ENCODE measurements at regions not wholly inside any gene's neighbourhood (a gene's known extent, or its start where the extent isn't known, plus 50 kb on each side); places are given as distances from the start of the nearest gene placed in this dataset.

GRCh38 chr12:115323223-115323905, 639.4 kb upstream of the TBX3 start:
- Histone ChIP-seq H3K27ac (no peak overlapping the region), H3K27me3 (ENCODE audit: insufficient read depth in 3 of 3, low read length in 2 of 3) (no peaks in the 10 kb centered on the region), H3K9me3 (no peaks in the 10 kb centered on the region), H3K4me1 (no peaks in the 10 kb centered on the region), H3K4me3 (no peak overlapping the region), H3K36me3 (ENCODE audit: insufficient read depth in 1 of 2, low read depth in 1 of 2) (no peaks in the 10 kb centered on the region)
- TF ChIP-seq, protein P1, sequence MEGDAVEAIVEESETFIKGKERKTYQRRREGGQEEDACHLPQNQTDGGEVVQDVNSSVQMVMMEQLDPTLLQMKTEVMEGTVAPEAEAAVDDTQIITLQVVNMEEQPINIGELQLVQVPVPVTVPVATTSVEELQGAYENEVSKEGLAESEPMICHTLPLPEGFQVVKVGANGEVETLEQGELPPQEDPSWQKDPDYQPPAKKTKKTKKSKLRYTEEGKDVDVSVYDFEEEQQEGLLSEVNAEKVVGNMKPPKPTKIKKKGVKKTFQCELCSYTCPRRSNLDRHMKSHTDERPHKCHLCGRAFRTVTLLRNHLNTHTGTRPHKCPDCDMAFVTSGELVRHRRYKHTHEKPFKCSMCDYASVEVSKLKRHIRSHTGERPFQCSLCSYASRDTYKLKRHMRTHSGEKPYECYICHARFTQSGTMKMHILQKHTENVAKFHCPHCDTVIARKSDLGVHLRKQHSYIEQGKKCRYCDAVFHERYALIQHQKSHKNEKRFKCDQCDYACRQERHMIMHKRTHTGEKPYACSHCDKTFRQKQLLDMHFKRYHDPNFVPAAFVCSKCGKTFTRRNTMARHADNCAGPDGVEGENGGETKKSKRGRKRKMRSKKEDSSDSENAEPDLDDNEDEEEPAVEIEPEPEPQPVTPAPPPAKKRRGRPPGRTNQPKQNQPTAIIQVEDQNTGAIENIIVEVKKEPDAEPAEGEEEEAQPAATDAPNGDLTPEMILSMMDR (IDR thresholded peaks at IDR 0.05) = no peak
- intact Hi-C loops (cut with DNase I) = no loop called here
- ATAC-seq = no peak
- DNase-seq = no peak
- 79 to 96% (median 86%) methylated on average over 3 of the region's 3 CpGs for WGBS, 3 donors

GRCh38 chr12:115322275-115322674, 638.3 kb upstream of the TBX3 start:
- DNase-seq (no peak), ATAC-seq (no peak)
- TF ChIP-seq, protein P1 (IDR thresholded peaks at IDR 0.05) = no peak
- Histone ChIP-seq H3K27me3 (ENCODE audit: insufficient read depth in 3 of 3, low read length in 2 of 3) (no peaks in the 10 kb centered on the region), H3K4me3 (no peak overlapping the region), H3K9me3 (no peaks in the 10 kb centered on the region), H3K27ac (no peak overlapping the region), H3K4me1 (no peaks in the 10 kb centered on the region), H3K36me3 (ENCODE audit: insufficient read depth in 1 of 2, low read depth in 1 of 2) (no peaks in the 10 kb centered on the region)
- intact Hi-C loops (cut with DNase I) = no loop called here
- 47 to 61% (median 51%) methylated on average over 4 of the region's 4 CpGs for WGBS, 3 donors

- DNase-seq (peak; percentile 67 to 71), ATAC-seq (peak in 1 of 4 donors; percentile 69)
- WGBS, 3 donors = 51 to 61% (median 56%) methylated on average over 8 of the region's 8 CpGs
- Histone ChIP-seq H3K4me1 (no peaks in the 10 kb centered on the region), H3K27me3 (ENCODE audit: insufficient read depth in 3 of 3, low read length in 2 of 3) (no peaks in the 10 kb centered on the region), H3K36me3 (ENCODE audit: insufficient read depth in 1 of 2, low read depth in 1 of 2) (no peaks in the 10 kb centered on the region), H3K9me3 (no peaks in the 10 kb centered on the region), H3K4me3 (no peak overlapping the region), H3K27ac (no peak overlapping the region)
- intact Hi-C loops (cut with DNase I) = no loop called here
- TF ChIP-seq, protein P1 (IDR thresholded peaks at IDR 0.05) = no peak
Measured at GRCh38 chr12:115320967-115321366, 637.0 kb upstream of the TBX3 start.

- ATAC-seq (no peak), DNase-seq (no peak)
- Histone ChIP-seq H3K36me3 (ENCODE audit: insufficient read depth in 1 of 2, low read depth in 1 of 2) (no peaks in the 10 kb centered on the region), H3K4me1 (no peaks in the 10 kb centered on the region), H3K9me3 (no peaks in the 10 kb centered on the region), H3K27ac (no peak overlapping the region), H3K27me3 (ENCODE audit: insufficient read depth in 3 of 3, low read length in 2 of 3) (no peaks in the 10 kb centered on the region), H3K4me3 (no peak overlapping the region)
- TF ChIP-seq, protein P1 (IDR thresholded peaks at IDR 0.05) = no peak
- intact Hi-C loops (cut with DNase I) = no loop called here
- 87 to 91% (median 89%) methylated on average over 5 of the region's 5 CpGs for WGBS, 3 donors
Measured at GRCh38 chr12:115320451-115320850, 636.5 kb upstream of the TBX3 start.

Data from psoas muscle (tissue), 7 donors.